SK-N-SH (cell line): ENCODE measurements at regions not wholly inside any gene's neighbourhood (a gene's known extent, or its start where the extent isn't known, plus 50 kb on each side); places are given as distances from the start of the nearest gene placed in this dataset.

Experiments
- CTCF ChIA-PET: fragments of 300-600, 350-600 bp; formaldehyde crosslinking; extraction: SDS; loops from one replicate; lab custom pipeline; 2021; lab: Yijun Ruan, JAX
- POLR2A ChIA-PET: fragments of 350-600 bp; sonication (Branson Sonifier 250); formaldehyde crosslinking; extraction: SDS; loops from one replicate; lab custom pipeline; 2020; ENCODE audit warnings: antibody characterized with exemption, inconsistent platforms; lab: Yijun Ruan, JAX
- DNase-seq: peaks from one replicate; pipeline ENCODE4 v3.0.0; 2012
- H2AFZ ChIP-seq: fragments of 200-600 bp; sonication (generic); 2 replicates; pipeline ENCODE4 v1.8.1; 2016; ENCODE audit warnings: antibody characterized with exemption, mild to moderate bottlenecking, low read depth
- H3F3A ChIP-seq: fragments of 200-600 bp; sonication (generic); replicated peaks from 2 replicates; pipeline ENCODE3; 2016; ENCODE audit warnings: antibody characterized with exemption, mild to moderate bottlenecking; ENCODE audit not compliant: insufficient read depth
- H3K27ac ChIP-seq, 2 experiments: fragments of 200-500 bp in 1 of 2; fragments of 200-600 bp in 1 of 2; sonication (Bioruptor generic) in 1 of 2; sonication (generic), shearing (Covaris generic) in 1 of 2; 2 replicates each; pipeline versions ENCODE4 v1.5.1 to v1.6.1; 2014 to 2016; ENCODE audit warnings: low read depth in 2 of 2, inconsistent platforms in 1 of 2, low read length in 1 of 2, mild to moderate bottlenecking in 1 of 2, mixed read lengths in 1 of 2
- H3K27me3 ChIP-seq: fragments of 200-600 bp; sonication (generic), shearing (Covaris generic); 2 replicates; pipeline ENCODE4 v1.6.1; 2016; ENCODE audit warnings: mixed run types; ENCODE audit not compliant: insufficient read depth
- H3K36me3 ChIP-seq, 2 experiments: fragments of 200-500 bp in 1 of 2; fragments of 200-600 bp in 1 of 2; sonication (Bioruptor generic) in 1 of 2; sonication (generic) in 1 of 2; replicated peaks in 1 of 2; 2 replicates each; pipeline versions ENCODE3 to v1.5.1; 2014 to 2016; ENCODE audit warnings: low read length in 1 of 2, mild to moderate bottlenecking in 1 of 2; ENCODE audit not compliant: insufficient read depth in 2 of 2, control insufficient read depth in 1 of 2
- H3K4me1 ChIP-seq, 2 experiments: fragments of 200-500 bp in 1 of 2; fragments of 200-600 bp in 1 of 2; sonication (Bioruptor generic) in 1 of 2; sonication (generic), shearing (Covaris generic) in 1 of 2; 2 replicates each; pipeline versions ENCODE4 v1.5.1 to v1.6.1; 2014 to 2016; ENCODE audit warnings: low read depth in 1 of 2, low read length in 1 of 2, mixed run types in 1 of 2; ENCODE audit not compliant: insufficient read depth in 2 of 2, control insufficient read depth in 1 of 2
- H3K4me2 ChIP-seq: fragments of 200-600 bp; sonication (generic), shearing (Covaris generic); 2 replicates; pipeline ENCODE4 v1.6.1; 2017; ENCODE audit warnings: mixed run types
- H3K4me3 ChIP-seq, 2 experiments: fragments of 200-500 bp in 1 of 2; fragments of 200-600 bp in 1 of 2; sonication (Bioruptor generic) in 1 of 2; sonication (generic), shearing (Covaris generic) in 1 of 2; 2 replicates each; pipeline versions ENCODE4 v1.5.1 to v1.8.1; 2014 to 2016; ENCODE audit warnings: low read depth in 2 of 2, inconsistent platforms in 1 of 2, low read length in 1 of 2, mild to moderate bottlenecking in 1 of 2, mixed read lengths in 1 of 2, moderate library complexity in 1 of 2
- H3K79me2 ChIP-seq: fragments of 200-600 bp; sonication (generic); 2 replicates; pipeline ENCODE4 v1.8.1; 2017; ENCODE audit warnings: mild to moderate bottlenecking; ENCODE audit not compliant: insufficient read depth
- H3K9ac ChIP-seq: fragments of 200-600 bp; sonication (generic); 2 replicates; pipeline ENCODE4 v1.6.1; 2017; ENCODE audit warnings: mixed run types
- H3K9me2 ChIP-seq: fragments of 200-600 bp; sonication (generic); 2 replicates; pipeline ENCODE4 v1.6.1; 2017; ENCODE audit warnings: mixed run types
- H3K9me3 ChIP-seq: fragments of 200-600 bp; sonication (generic); 2 replicates; pipeline ENCODE4 v1.6.1; 2017; ENCODE audit warnings: mixed run types, mild to moderate bottlenecking, moderate library complexity
- H4K20me1 ChIP-seq: fragments of 200-600 bp; sonication (generic); 2 replicates; pipeline ENCODE4 v1.6.1; 2017; ENCODE audit warnings: mild to moderate bottlenecking, mixed run types; ENCODE audit not compliant: insufficient read depth
- ELF1 ChIP-seq: IDR thresholded peaks from 2 replicates; pipeline ENCODE4 v1.4.0; 2012
- EZH2phosphoT487 ChIP-seq: fragments of 200-600 bp; sonication (generic); IDR thresholded peaks from 2 replicates; pipeline ENCODE4 v1.6.1; 2017; ENCODE audit warnings: low read depth, mixed run types, mild to moderate bottlenecking, antibody characterized with exemption, moderate library complexity, borderline replicate concordance
- FOSL2 ChIP-seq: IDR thresholded peaks from 2 replicates; pipeline ENCODE4 v1.4.0; 2012; ENCODE audit warnings: low read depth, mild to moderate bottlenecking, moderate library complexity, borderline replicate concordance
- FOXJ3 ChIP-seq: sonication (generic); formaldehyde crosslinking; IDR thresholded peaks from 2 replicates; pipeline ENCODE4 v1.5.1; 2020; ENCODE audit warnings: mild to moderate bottlenecking, missing genetic modification reagents
- GATA2 ChIP-seq: sonication (generic); formaldehyde crosslinking; IDR thresholded peaks from 2 replicates; pipeline ENCODE4 v1.5.0; 2020; ENCODE audit warnings: mild to moderate bottlenecking, missing genetic modification reagents
- NFIC ChIP-seq: IDR thresholded peaks from 2 replicates; pipeline ENCODE4 v1.4.0; 2012; ENCODE audit warnings: borderline replicate concordance
- RAD21 ChIP-seq: IDR thresholded peaks from 2 replicates; pipeline ENCODE4 v1.6.1; 2012; ENCODE audit warnings: mild to moderate bottlenecking, low read length
- RCOR1 ChIP-seq: fragments of 150-350 bp; IDR thresholded peaks from 2 replicates; pipeline ENCODE4 v1.6.1; 2017; ENCODE audit warnings: antibody characterized with exemption, low read length
- RXRA ChIP-seq: IDR thresholded peaks from 2 replicates; pipeline ENCODE4 v1.4.0; 2012; ENCODE audit warnings: low read depth, mild to moderate bottlenecking, borderline replicate concordance
- SIN3A ChIP-seq: IDR thresholded peaks from 2 replicates; pipeline ENCODE4 v1.6.1; 2012; ENCODE audit warnings: low read depth, mild to moderate bottlenecking, low read length, moderate library complexity, borderline replicate concordance
- SMC3 ChIP-seq: IDR thresholded peaks from 2 replicates; pipeline ENCODE4 v1.6.1; 2012; ENCODE audit warnings: low read depth, low read length, improper control_type of control experiment
- TAF1 ChIP-seq: IDR thresholded peaks from 2 replicates; pipeline ENCODE4 v1.6.1; 2012; ENCODE audit warnings: low read depth, mild to moderate bottlenecking, low read length, moderate library complexity, borderline replicate concordance
- TCF12 ChIP-seq: IDR thresholded peaks from 2 replicates; pipeline ENCODE4 v1.4.0; 2012
- TEAD4 ChIP-seq: IDR thresholded peaks from 2 replicates; pipeline ENCODE4 v1.4.0; 2012; ENCODE audit warnings: mild to moderate bottlenecking, borderline replicate concordance; ENCODE audit not compliant: insufficient read depth
- WGBS: methylation state at CpG from one replicate; pipeline ENCODE4 v1.1.6; 2017; ENCODE audit warnings: low lambda C conversion rate; 5-methylcytosine and 5-hydroxymethylcytosine counted together
- TF ChIP-seq, protein P1 (sequence below): IDR thresholded peaks from 2 replicates; pipeline ENCODE4 v1.4.0; 2012; ENCODE audit warnings: low read depth, borderline replicate concordance
- TF ChIP-seq, protein P2 (sequence below): IDR thresholded peaks from 2 replicates; pipeline ENCODE4 v1.4.0; 2012; ENCODE audit warnings: low read depth
- TF ChIP-seq, protein P3 (sequence below): fragments of 150-350 bp; IDR thresholded peaks from 2 replicates; pipeline ENCODE4 v1.6.1; 2016; ENCODE audit warnings: mild to moderate bottlenecking, low read depth, low read length
- TF ChIP-seq, protein P4 (sequence below): IDR thresholded peaks from 2 replicates; pipeline ENCODE4; 2012
- TF ChIP-seq, protein P5 (sequence below): fragments of 150-350 bp; IDR thresholded peaks from 2 replicates; pipeline ENCODE4 v1.6.1; 2017; ENCODE audit warnings: antibody characterized with exemption, low read length, low read depth, borderline replicate concordance

DNA sequence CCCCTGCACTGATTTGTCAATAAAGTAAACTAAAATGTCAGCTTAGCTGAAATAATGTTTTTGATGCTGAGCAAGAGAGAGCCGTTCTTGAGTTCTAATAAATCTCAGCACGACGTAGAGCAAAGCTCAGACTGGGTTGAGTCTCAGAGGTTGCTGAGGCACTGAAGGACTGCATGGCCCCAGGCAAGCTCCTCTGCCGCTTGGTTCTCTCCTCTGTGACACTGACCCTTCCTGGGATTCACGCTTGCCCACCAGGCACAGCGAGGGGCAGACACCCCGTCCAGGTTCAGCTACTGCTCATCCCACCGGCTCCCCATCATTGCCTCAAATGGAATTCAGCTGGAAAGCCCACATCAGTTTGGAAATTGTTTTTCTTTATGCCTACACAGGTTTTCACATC, 129.8 kb downstream of the IRX2 start:
- Histone ChIP-seq H3K4me3 (no peak overlapping the region), H3K27ac (no peak overlapping the region), H3K4me1 (no peaks in the 10 kb centered on the region), H2AFZ (no peak overlapping the region), H3K79me2 (no peaks in the 10 kb centered on the region), H4K20me1 (no peaks in the 10 kb centered on the region), H3K9me3 (no peaks in the 10 kb centered on the region), H3K9ac (no peak overlapping the region), H3F3A (no peaks in the 10 kb centered on the region), H3K4me2 (no peak overlapping the region), H3K36me3 (no peaks in the 10 kb centered on the region), H3K27me3 (peaks cover 18% of the 10 kb centered on the region; the same call in 1 of the 2 replicates), H3K9me2 (no peaks in the 10 kb centered on the region)
- DNase-seq, result no peak
- ChIA-PET CTCF (no interaction called here), POLR2A (no interaction called here)
- TF ChIP-seq NFIC (no peak), FOXJ3 (CRISPR knock-in tag) (no peak), RAD21 (no peak), RCOR1 (no peak), TCF12 (no peak), GATA2 (CRISPR knock-in tag) (no peak), SIN3A (no peak), ELF1 (no peak), FOSL2 (no peak), RXRA (no peak), TAF1 (no peak), EZH2phosphoT487 (no peak), TEAD4 (no peak), SMC3 (no peak)
- TF ChIP-seq, protein P1, sequence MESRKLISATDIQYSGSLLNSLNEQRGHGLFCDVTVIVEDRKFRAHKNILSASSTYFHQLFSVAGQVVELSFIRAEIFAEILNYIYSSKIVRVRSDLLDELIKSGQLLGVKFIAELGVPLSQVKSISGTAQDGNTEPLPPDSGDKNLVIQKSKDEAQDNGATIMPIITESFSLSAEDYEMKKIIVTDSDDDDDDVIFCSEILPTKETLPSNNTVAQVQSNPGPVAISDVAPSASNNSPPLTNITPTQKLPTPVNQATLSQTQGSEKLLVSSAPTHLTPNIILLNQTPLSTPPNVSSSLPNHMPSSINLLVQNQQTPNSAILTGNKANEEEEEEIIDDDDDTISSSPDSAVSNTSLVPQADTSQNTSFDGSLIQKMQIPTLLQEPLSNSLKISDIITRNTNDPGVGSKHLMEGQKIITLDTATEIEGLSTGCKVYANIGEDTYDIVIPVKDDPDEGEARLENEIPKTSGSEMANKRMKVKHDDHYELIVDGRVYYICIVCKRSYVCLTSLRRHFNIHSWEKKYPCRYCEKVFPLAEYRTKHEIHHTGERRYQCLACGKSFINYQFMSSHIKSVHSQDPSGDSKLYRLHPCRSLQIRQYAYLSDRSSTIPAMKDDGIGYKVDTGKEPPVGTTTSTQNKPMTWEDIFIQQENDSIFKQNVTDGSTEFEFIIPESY, result no peak
- TF ChIP-seq, protein P2, sequence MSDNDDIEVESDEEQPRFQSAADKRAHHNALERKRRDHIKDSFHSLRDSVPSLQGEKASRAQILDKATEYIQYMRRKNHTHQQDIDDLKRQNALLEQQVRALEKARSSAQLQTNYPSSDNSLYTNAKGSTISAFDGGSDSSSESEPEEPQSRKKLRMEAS, result no peak
- TF ChIP-seq, protein P3, sequence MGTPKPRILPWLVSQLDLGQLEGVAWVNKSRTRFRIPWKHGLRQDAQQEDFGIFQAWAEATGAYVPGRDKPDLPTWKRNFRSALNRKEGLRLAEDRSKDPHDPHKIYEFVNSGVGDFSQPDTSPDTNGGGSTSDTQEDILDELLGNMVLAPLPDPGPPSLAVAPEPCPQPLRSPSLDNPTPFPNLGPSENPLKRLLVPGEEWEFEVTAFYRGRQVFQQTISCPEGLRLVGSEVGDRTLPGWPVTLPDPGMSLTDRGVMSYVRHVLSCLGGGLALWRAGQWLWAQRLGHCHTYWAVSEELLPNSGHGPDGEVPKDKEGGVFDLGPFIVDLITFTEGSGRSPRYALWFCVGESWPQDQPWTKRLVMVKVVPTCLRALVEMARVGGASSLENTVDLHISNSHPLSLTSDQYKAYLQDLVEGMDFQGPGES, result no peak
- TF ChIP-seq, protein P4, sequence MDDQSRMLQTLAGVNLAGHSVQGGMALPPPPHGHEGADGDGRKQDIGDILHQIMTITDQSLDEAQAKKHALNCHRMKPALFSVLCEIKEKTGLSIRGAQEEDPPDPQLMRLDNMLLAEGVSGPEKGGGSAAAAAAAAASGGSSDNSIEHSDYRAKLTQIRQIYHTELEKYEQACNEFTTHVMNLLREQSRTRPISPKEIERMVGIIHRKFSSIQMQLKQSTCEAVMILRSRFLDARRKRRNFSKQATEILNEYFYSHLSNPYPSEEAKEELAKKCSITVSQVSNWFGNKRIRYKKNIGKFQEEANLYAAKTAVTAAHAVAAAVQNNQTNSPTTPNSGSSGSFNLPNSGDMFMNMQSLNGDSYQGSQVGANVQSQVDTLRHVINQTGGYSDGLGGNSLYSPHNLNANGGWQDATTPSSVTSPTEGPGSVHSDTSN, result no peak
- TF ChIP-seq, protein P5, sequence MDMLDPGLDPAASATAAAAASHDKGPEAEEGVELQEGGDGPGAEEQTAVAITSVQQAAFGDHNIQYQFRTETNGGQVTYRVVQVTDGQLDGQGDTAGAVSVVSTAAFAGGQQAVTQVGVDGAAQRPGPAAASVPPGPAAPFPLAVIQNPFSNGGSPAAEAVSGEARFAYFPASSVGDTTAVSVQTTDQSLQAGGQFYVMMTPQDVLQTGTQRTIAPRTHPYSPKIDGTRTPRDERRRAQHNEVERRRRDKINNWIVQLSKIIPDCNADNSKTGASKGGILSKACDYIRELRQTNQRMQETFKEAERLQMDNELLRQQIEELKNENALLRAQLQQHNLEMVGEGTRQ, result no peak
- 3% methylated on average over 7 of the region's 8 CpGs for WGBS
